H9 (cell line): ENCODE measurements at regions not wholly inside any gene's neighbourhood (a gene's known extent, or its start where the extent isn't known, plus 50 kb on each side); places are given as distances from the start of the nearest gene placed in this dataset.

Source experiments
- DNase-seq: peaks from one replicate; pipeline ENCODE4 v3.0.0-alpha.2; 2017
- H2AFZ ChIP-seq: one replicate; pipeline ENCODE4 v1.6.1; 2013; ENCODE audit warnings: mild to moderate bottlenecking, low read length, control low read depth, moderate library complexity
- H2AK5ac ChIP-seq: 2 replicates; pipeline ENCODE4 v1.6.1; 2013; ENCODE audit warnings: low read length, control low read depth, mixed read lengths; ENCODE audit not compliant: insufficient read length
- H2BK120ac ChIP-seq: one replicate; pipeline ENCODE4 v1.6.1; 2013; ENCODE audit warnings: low read depth, mild to moderate bottlenecking, low read length, control low read depth, inconsistent platforms; ENCODE audit not compliant: poor library complexity, severe bottlenecking
- H2BK12ac ChIP-seq: 2 replicates; pipeline ENCODE4 v1.6.1; 2013; ENCODE audit warnings: low read length, control low read depth, mixed read lengths, low read depth; ENCODE audit not compliant: insufficient read length
- H2BK15ac ChIP-seq: 2 replicates; pipeline ENCODE4 v1.6.1; 2013; ENCODE audit warnings: low read depth, low read length, control low read depth
- H2BK20ac ChIP-seq: one replicate; pipeline ENCODE4 v1.6.1; 2013; ENCODE audit warnings: low read depth, mild to moderate bottlenecking, low read length, control low read depth, inconsistent platforms; ENCODE audit not compliant: poor library complexity, severe bottlenecking
- H2BK5ac ChIP-seq: 2 replicates; pipeline ENCODE4 v1.6.1; 2013; ENCODE audit warnings: low read length, control low read depth, mixed read lengths; ENCODE audit not compliant: insufficient read length
- H3K14ac ChIP-seq: 2 replicates; pipeline ENCODE4 v1.6.1; 2013; ENCODE audit warnings: low read length, control low read depth; ENCODE audit not compliant: insufficient read depth
- H3K18ac ChIP-seq: 2 replicates; pipeline ENCODE4 v1.6.1; 2013; ENCODE audit warnings: low read depth, mild to moderate bottlenecking, mixed read lengths, low read length, control low read depth; ENCODE audit not compliant: insufficient read length
- H3K23ac ChIP-seq: 2 replicates; pipeline ENCODE4 v1.6.1; 2013; ENCODE audit warnings: low read length, control low read depth, mixed read lengths, low read depth; ENCODE audit not compliant: insufficient read length
- H3K23me2 ChIP-seq: 2 replicates; pipeline ENCODE4 v1.6.1; 2013; ENCODE audit warnings: low read depth, mild to moderate bottlenecking, mixed read lengths, low read length, control low read depth; ENCODE audit not compliant: insufficient read length, poor library complexity, severe bottlenecking
- H3K27ac ChIP-seq: 2 replicates; pipeline ENCODE4 v1.5.1; 2013; ENCODE audit warnings: low read length, control low read depth, mixed read lengths, low read depth; ENCODE audit not compliant: insufficient read length
- H3K27me3 ChIP-seq: 2 replicates; pipeline ENCODE4 v1.6.1; 2013; ENCODE audit warnings: low read length, control low read depth, inconsistent platforms; ENCODE audit not compliant: insufficient read depth
- H3K4ac ChIP-seq: 2 replicates; pipeline ENCODE4 v1.6.1; 2013; ENCODE audit warnings: low read depth, mild to moderate bottlenecking, control low read depth, inconsistent platforms, low read length, moderate library complexity
- H3K4me1 ChIP-seq: 2 replicates; pipeline ENCODE4 v1.6.1; 2013; ENCODE audit warnings: low read length, control low read depth, inconsistent platforms; ENCODE audit not compliant: insufficient read depth
- H3K4me2 ChIP-seq: 2 replicates; pipeline ENCODE4 v1.6.1; 2013; ENCODE audit warnings: low read length, control low read depth, mixed read lengths; ENCODE audit not compliant: insufficient read length, insufficient read depth
- H3K56ac ChIP-seq: 2 replicates; pipeline ENCODE4 v1.6.1; 2013; ENCODE audit warnings: low read depth, mild to moderate bottlenecking, mixed read lengths, low read length, control low read depth; ENCODE audit not compliant: insufficient read length
- H3K79me1 ChIP-seq: 2 replicates; pipeline ENCODE4 v1.6.1; 2013; ENCODE audit warnings: low read depth, mild to moderate bottlenecking, moderate library complexity, low read length, control low read depth, inconsistent platforms; ENCODE audit not compliant: insufficient read depth, poor library complexity, severe bottlenecking
- H3K79me2 ChIP-seq: 2 replicates; pipeline ENCODE4 v1.6.1; 2013; ENCODE audit warnings: low read length, control low read depth, inconsistent platforms; ENCODE audit not compliant: insufficient read depth
- H3K9ac ChIP-seq: 2 replicates; pipeline ENCODE4 v1.6.1; 2013; ENCODE audit warnings: low read length, control low read depth, mixed read lengths; ENCODE audit not compliant: insufficient read length; ENCODE audit errors: extremely low read depth
- H3K9me3 ChIP-seq: one replicate; pipeline ENCODE4 v1.6.1; 2013; ENCODE audit warnings: low read depth, low read length, inconsistent platforms; ENCODE audit not compliant: control insufficient read depth
- H3T11ph ChIP-seq: one replicate; pipeline ENCODE4 v1.6.1; 2013; ENCODE audit warnings: mild to moderate bottlenecking, low read length, control low read depth, inconsistent platforms
- H4K20me1 ChIP-seq: one replicate; pipeline ENCODE4 v1.6.1; 2013; ENCODE audit not compliant: control insufficient read depth, insufficient read length, insufficient read depth
- H4K5ac ChIP-seq: 2 replicates; pipeline ENCODE4 v1.6.1; 2013; ENCODE audit warnings: low read depth, mild to moderate bottlenecking, mixed read lengths, low read length, control low read depth; ENCODE audit not compliant: insufficient read length
- H4K8ac ChIP-seq: replicated peaks from 2 replicates; pipeline ENCODE4 v1.6.1; 2013; ENCODE audit warnings: low read length, control low read depth, mixed read lengths, low read depth; ENCODE audit not compliant: insufficient read length
- H4K91ac ChIP-seq: 2 replicates; pipeline ENCODE4 v1.6.1; 2013; ENCODE audit warnings: low read depth, mild to moderate bottlenecking, moderate library complexity, mixed read lengths, low read length, control low read depth; ENCODE audit not compliant: insufficient read length
- H3K27ac Mint-ChIP-seq, 3 experiments: 2 replicates in 2 of 3; 3 replicates in 1 of 3; pipeline ENCODE4 v1.8.0; 2020 to 2021; ENCODE audit warnings: mixed read lengths in 3 of 3, mild to moderate bottlenecking in 1 of 3, moderate library complexity in 1 of 3
- H3K27me3 Mint-ChIP-seq: 2 replicates; pipeline ENCODE4 v1.8.0; 2021; ENCODE audit warnings: low read depth, mild to moderate bottlenecking, moderate library complexity, mixed read lengths
- H3K36me3 Mint-ChIP-seq, 3 experiments: 2 replicates in 2 of 3; 3 replicates in 1 of 3; pipeline ENCODE4 v1.8.0; 2020 to 2021; ENCODE audit warnings: low read depth in 3 of 3, mixed read lengths in 3 of 3; ENCODE audit not compliant: insufficient read depth in 1 of 3
- H3K4me1 Mint-ChIP-seq, 2 experiments: 2 replicates each; pipeline ENCODE4 v1.8.0; 2020; ENCODE audit warnings: mixed read lengths in 2 of 2
- H3K4me3 Mint-ChIP-seq, 2 experiments: 2 replicates in 1 of 2; 3 replicates in 1 of 2; pipeline ENCODE4 v1.8.0; 2020 to 2021; ENCODE audit warnings: mild to moderate bottlenecking in 2 of 2, mixed read lengths in 2 of 2, moderate library complexity in 1 of 2
- H3K9me3 Mint-ChIP-seq, 2 experiments: 2 replicates in 1 of 2; 3 replicates in 1 of 2; pipeline ENCODE4 v1.8.0; 2020; ENCODE audit warnings: mild to moderate bottlenecking in 2 of 2, mixed read lengths in 2 of 2, moderate library complexity in 1 of 2
- CTCF ChIP-seq: fragments of 200-600 bp; sonication (generic); conservative IDR thresholded peaks from 3 replicates; pipeline ENCODE4 v1.8.0; 2021; ENCODE audit warnings: antibody characterized with exemption, mild to moderate bottlenecking
- WGBS: extraction: QIAGEN DNeasy Blood & Tissue Kit; methylation state at CpG from one replicate; pipeline ENCODE4 v1.1.7; 2013; ENCODE audit warnings: missing lambda C conversion rate, low lambda C conversion rate, mixed read lengths; ENCODE audit not compliant: insufficient read length; ENCODE audit errors: extremely low coverage; 5-methylcytosine and 5-hydroxymethylcytosine counted together

- H4K8ac ChIP-seq: no peak overlapping the region
- no peak overlapping the region for H3K9ac ChIP-seq
- no peak overlapping the region for H3K4me2 ChIP-seq
- H3K9me3 ChIP-seq: no peaks in the 10 kb centered on the region
- TF ChIP-seq CTCF: no peak
- no peak overlapping the region for H2BK20ac ChIP-seq
- no peak overlapping the region for H2BK5ac ChIP-seq
- DNase-seq: no peak
- no peaks in the 10 kb centered on the region for H4K20me1 ChIP-seq
- H3K18ac ChIP-seq: no peak overlapping the region
- no peak overlapping the region for H2BK120ac ChIP-seq
- Mint-ChIP-seq H3K4me3 (no peak overlapping the region), H3K27ac (no peak overlapping the region), H3K27me3 (no peaks in the 10 kb centered on the region), H3K4me1 (no peaks in the 10 kb centered on the region), H3K36me3 (no peaks in the 10 kb centered on the region), H3K9me3 (no peaks in the 10 kb centered on the region)
- H3K23ac ChIP-seq: no peak overlapping the region
- H3K14ac ChIP-seq: no peak overlapping the region
- no peaks in the 10 kb centered on the region for H3K4me1 ChIP-seq
- H3K79me1 ChIP-seq: no peaks in the 10 kb centered on the region
- H3K4ac ChIP-seq: no peak overlapping the region
- no peak overlapping the region for H4K5ac ChIP-seq
- no peak overlapping the region for H2BK15ac ChIP-seq
- H3K56ac ChIP-seq: no peak overlapping the region
- H3K23me2 ChIP-seq: no peaks in the 10 kb centered on the region
- no peaks in the 10 kb centered on the region for H3K79me2 ChIP-seq
- H3K27ac ChIP-seq: no peak overlapping the region
- no peak overlapping the region for H2AFZ ChIP-seq
- no peak overlapping the region for H4K91ac ChIP-seq
- H3K27me3 ChIP-seq: no peaks in the 10 kb centered on the region
- WGBS: no CpG with 5 or more reads among the region's 3 CpGs
- H2AK5ac ChIP-seq: no peak overlapping the region
- H3T11ph ChIP-seq: no peak overlapping the region
- no peak overlapping the region for H2BK12ac ChIP-seq
These were observed 1092.3 kb downstream of the EFNB2 start for GRCh38 chr13:105442949-105443699.
